MV-4-11 (cell line): ENCODE measurements at regions not wholly inside any gene's neighbourhood (a gene's known extent, or its start where the extent isn't known, plus 50 kb on each side); places are given as distances from the start of the nearest gene placed in this dataset.

Experiments used
- DNase-seq: peaks from one replicate; lab custom pipeline; 2025; lab: John Stamatoyannopoulos, UW

DNA sequence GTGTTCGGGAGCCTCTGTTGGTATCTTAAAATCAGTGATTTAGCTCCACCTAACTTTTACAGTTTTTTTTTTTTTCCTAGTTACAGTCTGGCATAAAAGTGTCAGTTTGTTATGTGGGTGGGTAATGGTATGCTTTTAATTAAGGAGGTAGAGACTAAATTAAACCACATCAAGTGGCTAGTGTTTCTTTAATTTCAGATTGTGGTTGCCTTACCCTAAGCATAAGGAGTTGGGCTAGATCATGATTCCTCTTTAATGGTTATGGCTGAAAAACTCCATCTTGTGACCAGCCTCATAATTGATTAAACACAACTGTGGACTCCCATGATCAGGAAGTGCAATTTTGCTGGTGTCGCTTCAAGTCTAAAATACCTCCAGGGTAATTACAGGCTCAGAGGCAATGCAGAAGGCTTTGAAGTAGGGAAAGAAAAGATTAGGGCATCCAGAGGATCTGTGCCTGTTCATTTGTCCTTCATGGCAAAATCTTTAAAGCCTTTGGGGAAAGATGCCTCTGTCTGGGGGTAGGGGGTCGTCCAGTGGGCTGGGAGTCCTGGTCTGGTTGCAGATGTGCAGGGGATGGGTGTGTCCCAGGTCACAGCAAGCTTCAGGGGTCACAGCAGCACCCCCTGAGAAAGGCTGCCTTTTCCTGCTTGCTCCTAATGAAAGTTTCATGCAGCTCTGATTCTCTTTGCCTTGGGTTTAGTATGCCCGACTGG lies 579.2 kb downstream of the BCL11A start:
- DNase-seq = no peak

DNA sequence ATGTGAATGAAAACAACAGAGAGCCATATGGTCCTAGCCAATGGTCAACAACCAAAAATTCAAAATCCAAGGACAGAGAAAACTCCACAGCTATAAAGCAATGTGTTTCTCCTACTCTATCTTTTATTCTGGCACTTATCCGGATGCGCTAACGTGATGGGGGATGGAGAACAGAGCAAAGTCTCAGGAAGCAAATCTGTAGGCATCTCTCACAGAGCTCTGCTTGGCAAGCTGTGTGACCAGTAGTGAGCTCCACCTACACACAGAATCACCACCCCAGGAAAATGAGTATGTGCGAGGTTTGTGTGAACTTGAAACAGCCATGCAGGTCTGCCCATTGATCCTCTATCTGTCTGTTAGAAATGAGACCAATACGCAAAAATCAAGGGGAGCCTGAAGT lies 584.3 kb downstream of the BCL11A start:
- DNase-seq = no peak

DNA sequence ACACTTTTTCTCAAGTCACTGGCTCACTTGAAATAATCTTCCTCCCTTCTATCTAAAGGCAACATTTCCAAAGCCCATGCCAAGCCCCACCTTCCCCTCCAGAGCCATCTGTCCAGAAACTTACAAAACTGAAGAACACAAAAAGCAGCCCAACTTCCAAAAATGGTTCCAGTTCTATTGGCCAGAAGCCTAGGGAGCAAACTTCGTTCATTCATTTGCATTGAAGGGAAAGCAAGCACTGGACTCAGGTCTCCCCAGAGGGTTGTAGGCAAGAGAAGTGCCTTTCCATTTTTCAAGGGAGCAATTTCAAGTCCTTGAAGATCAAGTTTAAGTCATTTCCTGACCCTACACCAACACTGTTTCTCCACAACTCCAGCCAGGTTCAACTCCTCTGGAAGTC lies 585.0 kb downstream of the BCL11A start:
- no peak for DNase-seq

DNA sequence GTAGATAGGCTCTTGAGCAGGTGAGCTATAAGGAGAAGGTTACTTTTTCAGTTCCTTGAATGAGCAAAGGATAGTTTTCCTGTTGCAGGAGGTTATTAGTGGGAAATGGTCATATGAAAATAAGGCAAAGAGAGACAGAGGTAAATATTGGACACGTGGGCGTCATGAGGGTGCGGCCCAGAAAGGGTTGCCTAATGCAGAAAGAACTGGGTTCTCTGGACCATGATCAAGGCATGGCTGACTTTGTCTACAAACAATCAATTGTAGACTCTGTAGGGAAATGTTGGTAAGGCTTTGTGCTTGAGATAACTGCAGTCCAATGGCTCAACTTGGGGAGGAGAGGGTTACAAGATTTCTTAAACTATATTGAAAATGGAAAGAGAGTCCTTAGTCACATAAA lies 585.8 kb downstream of the BCL11A start:
- no peak for DNase-seq

DNA sequence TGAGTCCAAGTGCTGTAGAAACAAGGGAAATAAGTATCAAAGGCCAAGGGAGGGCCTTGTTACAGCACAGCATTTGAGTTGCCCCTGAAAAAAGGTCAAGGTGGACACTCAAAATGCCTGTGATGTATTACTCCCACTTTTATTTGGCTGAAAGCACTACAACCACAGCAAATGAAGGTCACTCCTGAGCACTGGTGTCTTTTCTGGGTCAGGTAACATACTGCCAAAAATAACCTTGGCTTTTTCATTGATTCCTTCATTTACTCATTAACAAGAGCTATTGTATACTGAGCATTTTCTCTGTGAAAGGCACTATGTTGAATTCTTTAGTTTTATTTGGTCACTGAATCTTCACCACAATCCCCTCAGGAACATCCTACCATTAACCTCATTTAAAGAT lies 590.3 kb downstream of the BCL11A start:
- DNase-seq = no peak

DNA sequence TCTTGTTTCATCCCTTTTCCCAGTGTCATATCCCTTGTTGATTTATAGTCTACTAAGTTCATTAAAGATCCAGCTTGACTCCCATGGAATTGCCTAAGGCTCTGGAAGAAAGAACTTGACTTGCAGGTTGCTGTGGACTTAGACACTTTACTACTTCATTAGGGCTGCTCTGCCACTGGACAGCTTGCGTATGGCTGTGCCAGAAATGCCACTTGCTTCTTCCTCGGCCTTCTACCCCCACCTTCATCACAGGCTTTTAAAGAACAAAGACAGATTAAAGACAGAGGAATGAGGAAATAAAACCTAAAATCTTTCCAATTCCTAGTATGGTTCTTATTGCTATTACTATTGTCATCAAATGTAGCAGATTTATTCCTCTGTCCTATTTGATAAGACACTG lies 591.7 kb downstream of the BCL11A start:
- no peak for DNase-seq

DNA sequence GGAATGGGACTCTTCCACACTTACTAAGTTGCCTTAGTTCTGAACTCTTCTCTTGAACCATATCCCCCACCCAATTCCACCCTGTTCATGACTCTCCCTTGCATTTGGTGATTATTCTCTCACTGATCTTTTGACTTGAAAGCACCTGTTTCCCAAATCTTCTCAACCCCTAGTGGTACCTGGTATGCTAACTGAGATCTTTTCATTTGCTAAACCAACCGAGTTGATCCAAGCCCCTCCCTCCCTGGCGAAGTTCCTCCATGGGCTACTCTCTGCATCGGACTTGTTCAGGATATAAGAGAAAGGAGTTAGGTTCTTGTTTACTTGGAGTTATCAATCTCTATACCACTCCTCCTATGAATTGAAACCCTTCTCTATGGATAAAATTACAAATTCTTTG lies 593.5 kb downstream of the BCL11A start:
- no peak for DNase-seq

DNA sequence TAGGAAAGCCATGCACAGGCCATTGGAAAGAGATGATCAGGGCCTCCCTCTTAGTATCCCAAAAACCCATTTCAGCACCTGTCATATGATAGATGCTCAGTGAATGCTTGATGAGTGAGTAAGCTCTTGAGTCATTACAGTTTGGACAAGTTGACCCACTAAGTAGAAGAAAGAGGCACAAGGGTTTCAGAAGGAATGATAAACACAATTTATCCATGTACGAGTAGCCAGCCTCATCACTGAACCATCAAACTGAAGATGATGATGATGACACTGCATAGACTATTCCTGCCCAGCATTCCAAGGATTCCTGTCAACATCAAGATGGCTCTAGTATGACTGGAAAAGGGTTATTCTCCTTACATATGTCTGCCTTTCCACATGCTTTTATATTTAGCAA lies 596.0 kb downstream of the BCL11A start:
- no peak for DNase-seq

DNA sequence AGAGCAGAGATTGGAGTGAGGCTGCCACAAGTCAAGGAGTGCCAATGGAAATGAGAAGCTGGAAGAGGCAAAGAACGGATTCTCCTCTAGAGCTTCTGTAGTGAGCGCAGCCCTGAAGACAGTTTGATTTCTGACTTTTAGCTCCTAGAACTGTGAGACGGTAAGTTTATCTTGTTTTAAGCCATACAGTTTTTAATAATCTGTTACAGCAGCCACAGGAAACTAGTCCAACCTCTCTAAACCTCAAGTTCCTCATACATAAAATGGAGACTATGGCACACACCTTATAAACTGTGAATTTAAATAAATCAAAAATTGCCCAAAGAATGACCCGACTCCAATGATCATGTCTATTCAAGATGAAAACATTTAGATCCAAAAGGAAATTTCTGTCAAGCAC lies 596.5 kb downstream of the BCL11A start:
- DNase-seq = no peak

DNA sequence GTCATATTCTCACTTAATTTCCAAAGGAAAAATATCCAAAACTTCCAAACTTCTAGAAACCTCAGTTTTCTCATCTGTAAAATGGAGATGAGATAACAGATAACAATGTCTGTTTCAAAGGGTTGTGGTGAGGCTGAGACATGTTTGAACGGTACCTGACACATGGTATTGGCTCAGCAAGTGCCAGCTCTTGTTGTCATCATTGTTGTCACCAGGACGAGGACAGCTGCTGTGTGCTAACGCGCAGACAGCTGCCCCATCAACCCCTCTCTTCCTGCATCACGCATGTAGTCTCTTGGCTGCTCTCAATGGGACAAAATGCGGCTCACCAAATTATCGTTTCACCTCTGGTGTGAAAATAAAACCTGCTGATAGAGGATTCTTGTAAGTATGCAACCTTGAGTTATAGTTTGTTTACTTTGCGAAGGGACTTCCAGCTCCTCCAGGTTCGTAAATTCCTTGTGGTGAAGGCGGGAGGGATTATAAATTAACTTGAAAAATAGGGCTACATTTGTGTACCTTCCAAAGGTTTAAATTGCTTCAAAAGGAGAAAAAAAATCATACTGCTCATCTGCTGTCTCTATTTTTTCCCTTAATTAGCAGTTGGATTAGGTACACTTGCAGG lies 605.4 kb downstream of the BCL11A start:
- no peak for DNase-seq

DNA sequence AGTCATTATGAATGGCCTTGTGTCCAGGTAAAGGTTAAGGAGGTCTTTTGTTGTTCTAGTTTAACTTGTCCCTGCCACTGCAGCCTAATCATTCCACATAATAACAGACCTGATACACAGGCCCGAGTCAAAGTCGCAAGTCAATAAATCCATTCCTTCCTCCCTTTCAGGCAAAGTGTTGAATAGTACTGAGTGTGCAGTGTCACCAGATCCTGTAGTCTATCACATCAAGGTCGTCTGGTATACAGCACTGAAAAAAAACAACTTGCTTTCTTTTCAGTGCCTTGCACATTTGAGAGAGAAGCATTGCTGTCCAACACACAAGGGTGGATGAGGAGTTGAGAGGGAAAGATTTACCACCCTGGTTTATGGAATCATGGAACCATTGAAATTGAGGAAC lies 606.2 kb downstream of the BCL11A start:
- DNase-seq = no peak

DNA sequence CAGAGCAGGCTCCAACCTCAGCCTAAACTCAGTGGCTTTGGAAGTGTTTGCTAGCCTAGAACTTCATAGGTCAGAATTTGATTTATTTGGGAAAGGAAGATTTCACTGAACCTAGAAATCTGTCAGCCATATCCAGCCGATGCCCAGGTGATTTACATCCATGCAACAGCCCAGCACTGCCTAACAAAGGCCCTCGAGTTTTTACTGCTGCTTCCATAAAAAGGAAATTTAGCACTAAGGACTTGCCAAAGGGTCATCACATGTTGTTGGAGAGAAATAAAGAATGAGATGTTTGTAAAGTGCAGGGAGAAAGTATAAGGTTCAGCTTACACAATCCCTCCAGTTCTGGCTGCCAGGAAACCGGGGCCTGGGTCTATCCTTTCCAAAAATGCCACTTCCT lies 614.2 kb downstream of the BCL11A start:
- no peak for DNase-seq

DNA sequence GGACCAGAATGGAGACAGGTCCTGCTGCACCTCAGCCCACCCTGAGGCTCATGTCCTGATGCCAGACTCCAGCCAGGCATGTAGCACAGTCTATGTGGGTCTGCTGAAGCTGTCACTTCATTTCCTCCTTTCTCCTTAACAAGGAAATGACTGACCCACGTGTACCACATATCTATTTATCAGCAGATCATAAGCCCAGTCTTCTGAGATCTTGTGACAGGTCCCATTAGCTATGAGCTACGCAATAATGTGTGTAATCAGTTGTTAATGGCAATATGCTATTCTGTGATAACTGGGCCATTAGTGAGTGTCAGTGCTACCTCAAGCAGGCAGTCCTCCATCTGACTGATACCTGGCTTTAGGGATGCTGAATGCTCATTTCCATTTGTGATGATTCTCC lies 615.3 kb downstream of the BCL11A start:
- no peak for DNase-seq

DNA sequence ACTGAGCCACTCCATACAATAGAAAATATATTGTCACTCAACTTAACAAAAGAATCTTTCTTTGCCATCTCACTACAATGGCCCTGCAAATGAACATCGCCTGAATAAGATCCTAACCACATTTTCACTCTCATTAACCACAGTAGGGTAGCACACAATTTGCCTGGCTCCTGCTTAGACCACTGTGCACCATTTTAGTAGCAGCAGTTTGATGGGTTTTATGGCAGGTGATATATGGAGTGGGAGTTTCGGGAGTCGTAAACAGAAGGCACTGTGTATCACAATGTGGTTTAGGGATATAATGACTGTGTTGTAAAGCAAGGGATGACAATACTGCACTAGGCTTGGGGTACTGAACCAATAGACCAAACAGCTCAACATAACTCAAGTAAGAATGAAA lies 617.4 kb downstream of the BCL11A start:
- no peak for DNase-seq

DNA sequence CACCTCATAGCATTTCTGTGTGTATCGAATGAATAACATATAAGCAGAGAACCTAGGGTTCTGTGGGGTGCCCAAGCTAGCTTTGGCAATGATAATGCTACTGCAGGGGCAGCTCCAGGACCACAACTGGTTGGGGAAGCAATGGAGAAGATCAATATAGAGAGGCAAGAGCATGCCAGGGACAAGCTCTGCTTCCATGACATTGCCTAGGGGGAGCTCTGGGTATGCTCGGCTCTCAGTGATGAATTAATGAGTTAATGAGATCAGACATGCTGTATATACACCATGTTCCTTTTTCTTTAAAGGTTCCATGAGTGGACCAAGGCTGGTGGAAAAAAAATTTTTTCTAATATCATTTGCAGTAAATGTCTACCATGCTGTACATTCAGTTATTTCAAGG lies 618.4 kb downstream of the BCL11A start:
- DNase-seq = no peak

DNA sequence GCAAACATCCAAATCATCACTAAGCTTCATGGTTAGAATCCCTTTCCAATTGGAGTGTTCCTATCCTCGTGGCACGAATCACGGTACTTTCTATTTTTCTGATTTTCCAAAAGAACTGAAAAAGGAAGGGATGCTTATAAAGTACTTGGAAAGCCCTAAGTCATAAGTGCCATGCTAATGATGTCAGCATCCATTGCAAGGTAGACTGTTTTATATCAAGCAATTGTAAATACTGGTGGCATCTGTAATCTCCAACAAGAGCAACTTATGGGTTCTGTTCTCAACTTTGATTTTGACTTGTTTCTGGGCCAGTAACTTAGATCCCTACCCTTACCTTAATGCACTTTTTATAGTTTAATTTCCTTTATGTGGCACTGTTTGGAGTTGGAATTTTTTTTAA lies 619.5 kb downstream of the BCL11A start:
- DNase-seq = no peak

DNA sequence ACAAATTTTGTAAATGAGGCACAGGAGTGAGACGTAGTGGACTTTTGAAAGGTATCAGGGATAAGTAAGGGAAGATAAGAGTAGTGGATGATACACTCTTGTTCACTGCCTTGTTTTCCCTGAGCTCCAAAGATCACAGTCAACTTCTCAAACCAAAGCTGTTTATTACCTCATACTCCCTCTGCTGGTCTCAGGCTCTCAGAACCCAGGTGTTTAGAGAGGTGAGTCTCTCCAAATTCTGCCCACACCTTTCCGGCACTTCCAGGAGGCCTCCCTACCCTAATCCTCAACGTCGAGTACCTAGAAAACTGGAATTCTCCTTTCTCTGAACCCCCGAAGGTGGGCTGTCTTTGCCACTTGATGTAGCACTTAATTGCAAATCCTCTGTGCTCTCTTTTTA lies 621.1 kb downstream of the BCL11A start:
- no peak for DNase-seq

DNA sequence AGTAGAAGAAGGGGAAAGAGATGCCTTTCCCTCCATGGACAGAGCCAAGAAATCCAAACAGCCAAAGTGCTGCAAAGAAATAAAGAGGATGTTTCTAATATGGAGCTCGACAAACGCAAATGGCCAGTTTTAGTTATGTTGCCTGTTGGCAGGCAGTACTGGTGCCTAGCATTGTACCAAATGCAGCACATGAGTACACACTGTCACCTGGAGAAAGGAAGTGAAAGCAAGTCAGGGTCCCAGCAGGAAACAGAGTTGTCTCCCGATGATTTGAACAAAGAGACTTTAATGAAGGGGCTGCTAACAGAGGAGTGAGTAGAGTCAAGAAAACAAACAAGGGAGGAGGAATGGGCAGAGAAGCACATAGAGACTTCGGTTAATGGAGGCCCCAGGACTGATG lies 623.0 kb downstream of the BCL11A start:
- DNase-seq = no peak

DNA sequence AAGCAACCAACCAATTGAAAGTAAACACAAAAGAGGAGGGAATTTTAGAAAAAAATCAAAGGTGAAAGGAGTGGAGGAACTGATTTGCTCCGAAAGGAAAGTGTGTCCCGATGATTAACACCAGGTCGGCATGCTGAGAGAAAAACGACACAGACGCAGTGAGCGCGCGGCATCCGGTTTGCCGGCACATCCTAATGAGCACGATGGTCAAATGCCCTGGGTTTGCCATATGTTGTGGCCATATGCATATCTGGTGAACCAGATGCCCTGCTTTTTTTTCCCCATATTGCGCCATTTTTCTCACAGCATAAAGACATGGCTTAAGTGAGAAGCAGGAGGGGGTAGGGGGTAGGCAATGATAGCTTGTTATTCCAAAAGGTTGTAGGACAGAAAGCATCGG lies 626.7 kb downstream of the BCL11A start:
- no peak for DNase-seq

DNA sequence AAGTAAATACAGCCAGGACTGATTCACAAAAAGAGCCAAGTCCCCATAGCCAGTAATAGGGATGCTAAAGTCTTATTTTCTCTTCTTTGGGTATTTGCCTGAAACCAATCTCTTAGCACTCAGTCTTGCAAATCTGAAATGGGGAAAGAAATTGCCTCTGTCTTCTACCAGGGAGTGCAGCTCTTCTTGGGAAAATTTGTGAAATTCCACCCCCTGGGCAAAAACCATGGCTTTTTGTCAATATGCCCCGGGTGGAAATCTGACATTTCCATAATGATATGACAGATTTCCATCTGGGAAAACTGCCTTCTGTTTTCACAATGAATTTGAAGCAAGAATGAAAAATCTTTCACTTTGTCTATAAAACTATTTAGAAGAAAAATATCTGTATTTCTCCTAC lies 628.1 kb downstream of the BCL11A start:
- DNase-seq = no peak

DNA sequence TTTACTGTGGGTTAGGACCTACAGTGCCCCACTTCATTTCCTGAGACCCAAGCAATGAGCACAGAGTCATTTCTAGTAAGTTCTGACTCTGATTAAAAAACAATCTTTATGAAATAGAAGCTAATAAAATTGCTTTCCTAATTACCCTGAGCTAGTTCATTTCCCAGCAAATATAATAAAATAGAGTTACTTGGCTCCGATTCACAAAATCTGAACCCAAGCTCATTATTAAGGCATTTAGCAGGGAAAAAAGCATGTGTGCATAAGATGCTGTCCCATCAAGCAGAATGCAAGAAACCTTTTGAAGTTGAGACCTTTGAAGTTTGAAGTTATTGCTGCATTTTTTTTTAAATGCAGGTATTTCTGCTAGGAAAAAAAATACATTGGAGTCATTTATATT lies 629.1 kb downstream of the BCL11A start:
- no peak for DNase-seq

DNA sequence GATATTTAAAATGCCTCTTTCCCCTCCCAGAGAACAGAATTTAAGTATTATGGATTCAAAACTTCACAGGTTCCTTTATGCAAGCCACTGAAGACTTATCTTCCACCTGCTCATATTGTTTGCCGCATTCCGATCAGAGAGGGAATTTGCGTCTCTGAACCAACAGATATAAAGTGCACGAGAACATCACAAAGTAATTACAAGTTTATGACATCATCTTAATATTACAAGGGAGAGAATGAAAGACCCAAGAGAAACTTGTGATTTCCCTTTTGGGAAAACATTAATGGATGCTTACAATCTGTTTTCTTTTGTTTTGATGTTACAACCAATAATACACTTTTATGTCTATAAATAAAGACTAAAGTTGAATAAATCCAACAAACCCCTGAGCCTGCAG lies 631.0 kb downstream of the BCL11A start:
- no peak for DNase-seq

DNA sequence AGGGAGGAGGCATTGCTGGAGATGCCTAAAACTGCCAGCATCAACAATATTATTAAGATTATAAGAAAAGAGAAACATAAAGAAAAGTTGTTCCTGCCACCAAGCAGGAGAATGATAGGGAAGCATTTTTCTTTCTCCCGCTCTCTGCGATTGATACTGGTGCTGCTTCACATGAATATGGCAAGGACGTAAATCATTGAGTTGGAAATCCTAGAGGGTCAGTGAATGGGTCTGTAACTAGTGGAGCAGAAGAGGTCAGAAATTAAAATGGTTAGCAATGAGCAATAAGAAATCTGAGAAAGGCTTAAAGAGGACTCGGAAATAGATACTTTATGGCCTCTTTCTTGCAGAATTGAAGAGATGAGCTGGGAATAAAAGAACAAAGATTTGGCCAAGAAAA lies 631.7 kb downstream of the BCL11A start:
- DNase-seq = no peak

DNA sequence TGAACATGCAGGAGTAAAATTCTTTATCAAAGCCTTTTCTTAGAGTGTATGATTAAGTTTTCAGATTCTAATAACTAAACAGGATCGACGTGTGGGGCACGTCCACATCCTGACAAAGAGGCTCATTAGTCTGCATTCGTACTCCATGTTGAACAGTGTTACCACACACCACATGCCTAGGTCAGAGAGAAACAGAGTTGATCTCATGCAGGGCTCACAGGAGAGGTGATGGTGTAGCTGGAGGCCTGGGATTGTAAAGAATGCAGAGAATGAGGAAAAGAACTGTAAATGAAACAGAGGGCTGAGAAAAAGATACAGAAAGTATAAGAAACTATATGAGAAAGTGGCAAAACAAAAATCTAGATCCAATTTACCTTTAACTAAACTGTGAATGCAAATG lies 632.5 kb downstream of the BCL11A start:
- no peak for DNase-seq
